ENCODE measurements at regions not wholly inside any gene's neighbourhood (a gene's known extent, or its start where the extent isn't known, plus 50 kb on each side); places are given as distances from the start of the nearest gene placed in this dataset.

DNA sequence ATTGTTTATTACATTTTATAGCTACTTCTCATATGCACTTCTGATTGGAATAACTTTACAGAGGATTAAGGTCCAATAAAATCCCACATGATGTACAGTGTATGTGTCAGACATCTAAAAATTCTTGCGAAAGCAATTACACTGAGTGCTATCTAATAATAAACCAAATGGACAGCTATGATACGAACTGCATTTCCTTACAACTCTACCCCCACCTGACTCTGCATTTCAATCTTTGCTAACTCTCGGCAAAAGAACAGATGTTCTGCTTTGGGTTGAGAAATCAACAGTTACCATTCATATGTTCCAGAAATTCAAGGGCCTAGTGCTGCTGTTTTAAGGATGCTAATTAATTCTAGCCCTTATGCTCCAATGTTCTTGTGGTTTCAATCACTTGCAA lies 287.9 kb upstream of the NOCT start:
- 81 to 92% (median 86%) methylated on average over 3 of the region's 3 CpGs for WGBS, 5 donors
- no peaks in the 10 kb centered on the region for H3K36me3 ChIP-seq
- DNase-seq = no peak
- intact Hi-C loops (cut with DNase I; ENCODE audit: low total_unique reads) = no loop called here
- H3K4me3 ChIP-seq = no peak overlapping the region
- H3K9me3 ChIP-seq = no peaks in the 10 kb centered on the region
- H3K27ac ChIP-seq = no peak overlapping the region
- H3K4me1 ChIP-seq = no peaks in the 10 kb centered on the region
- H3K27me3 ChIP-seq (replicated peaks in 1 of 7) = no peaks in the 10 kb centered on the region
- TF ChIP-seq, protein P1, sequence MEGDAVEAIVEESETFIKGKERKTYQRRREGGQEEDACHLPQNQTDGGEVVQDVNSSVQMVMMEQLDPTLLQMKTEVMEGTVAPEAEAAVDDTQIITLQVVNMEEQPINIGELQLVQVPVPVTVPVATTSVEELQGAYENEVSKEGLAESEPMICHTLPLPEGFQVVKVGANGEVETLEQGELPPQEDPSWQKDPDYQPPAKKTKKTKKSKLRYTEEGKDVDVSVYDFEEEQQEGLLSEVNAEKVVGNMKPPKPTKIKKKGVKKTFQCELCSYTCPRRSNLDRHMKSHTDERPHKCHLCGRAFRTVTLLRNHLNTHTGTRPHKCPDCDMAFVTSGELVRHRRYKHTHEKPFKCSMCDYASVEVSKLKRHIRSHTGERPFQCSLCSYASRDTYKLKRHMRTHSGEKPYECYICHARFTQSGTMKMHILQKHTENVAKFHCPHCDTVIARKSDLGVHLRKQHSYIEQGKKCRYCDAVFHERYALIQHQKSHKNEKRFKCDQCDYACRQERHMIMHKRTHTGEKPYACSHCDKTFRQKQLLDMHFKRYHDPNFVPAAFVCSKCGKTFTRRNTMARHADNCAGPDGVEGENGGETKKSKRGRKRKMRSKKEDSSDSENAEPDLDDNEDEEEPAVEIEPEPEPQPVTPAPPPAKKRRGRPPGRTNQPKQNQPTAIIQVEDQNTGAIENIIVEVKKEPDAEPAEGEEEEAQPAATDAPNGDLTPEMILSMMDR (IDR thresholded peaks at IDR 0.05 in 8 of 11, conservative IDR thresholded peaks at IDR 0.05 in 3 of 11) = no peak
- TF ChIP-seq POLR2AphosphoS5 (IDR thresholded peaks at IDR 0.05) = no peak
- no peak for TF ChIP-seq POLR2A (IDR thresholded peaks at IDR 0.05)

DNA sequence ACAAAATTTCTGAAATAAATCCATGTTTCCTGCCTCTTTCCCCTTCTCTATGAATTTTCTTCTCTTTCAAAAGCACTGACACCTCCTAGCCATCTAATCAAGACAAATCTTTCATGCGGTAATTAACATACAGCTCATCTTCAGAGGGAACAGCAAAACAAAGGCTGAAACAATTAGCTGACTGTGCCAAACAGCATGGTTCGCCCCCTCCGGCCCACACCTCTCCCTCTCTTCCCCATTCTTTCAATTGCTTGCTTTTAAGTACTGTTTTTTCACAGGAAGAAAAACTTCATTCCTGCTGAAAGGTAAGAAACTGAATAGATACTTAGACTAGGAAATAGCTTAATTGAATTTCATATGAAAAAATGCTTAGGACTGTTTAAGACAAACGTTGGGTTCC lies 291.1 kb upstream of the NOCT start:
- no peak overlapping the region for H3K4me3 ChIP-seq
- DNase-seq = no peak
- intact Hi-C loops (cut with DNase I; ENCODE audit: low total_unique reads) = no loop called here
- no peaks in the 10 kb centered on the region for H3K27me3 ChIP-seq (replicated peaks in 1 of 7)
- no peak overlapping the region for H3K27ac ChIP-seq
- WGBS, 5 donors = 77 to 88% (median 84%) methylated on average over 4 of the region's 4 CpGs
- no peaks in the 10 kb centered on the region for H3K36me3 ChIP-seq
- no peaks in the 10 kb centered on the region for H3K4me1 ChIP-seq
- no peak for TF ChIP-seq POLR2AphosphoS5 (IDR thresholded peaks at IDR 0.05)
- no peak for TF ChIP-seq POLR2A (IDR thresholded peaks at IDR 0.05)
- TF ChIP-seq, protein P1 (IDR thresholded peaks at IDR 0.05 in 8 of 11, conservative IDR thresholded peaks at IDR 0.05 in 3 of 11) = no peak
- H3K9me3 ChIP-seq = no peaks in the 10 kb centered on the region

DNA sequence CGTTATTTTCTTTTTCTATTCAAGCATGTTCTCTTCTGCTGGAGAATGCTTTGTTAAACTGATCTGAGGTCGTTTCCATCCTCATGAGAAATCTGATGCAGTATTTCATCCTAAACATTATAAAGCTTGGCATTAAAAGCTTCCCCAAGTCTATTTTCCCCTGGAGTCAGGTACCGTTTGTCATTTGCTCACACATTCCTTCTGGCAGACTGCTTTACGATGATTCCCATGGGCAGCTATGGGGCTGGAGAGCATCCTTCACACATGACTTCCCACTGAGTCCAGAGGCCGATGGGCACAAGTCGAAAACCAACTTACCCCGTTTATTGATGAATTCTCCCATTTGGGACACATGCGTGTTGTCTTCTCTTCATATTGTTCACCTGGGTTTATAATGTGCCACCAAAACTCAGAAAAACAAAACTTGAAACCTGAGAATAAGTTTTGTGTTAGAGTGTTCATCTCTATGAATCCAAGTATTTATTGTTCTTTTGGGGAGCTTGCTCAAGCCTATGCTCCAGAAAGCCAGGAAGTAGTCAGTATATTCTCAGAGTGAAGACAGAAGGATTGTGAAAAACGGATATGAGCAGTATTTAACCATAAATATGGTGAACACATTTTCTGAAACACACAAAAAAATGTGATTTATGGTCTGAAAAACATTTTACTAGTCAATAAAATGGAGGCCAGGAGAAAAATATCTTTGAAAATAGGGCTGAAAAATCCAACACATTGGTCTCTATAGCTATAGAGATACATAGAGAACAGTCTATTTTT lies 298.8 kb upstream of the NOCT start:
- intact Hi-C loops (cut with DNase I; ENCODE audit: low total_unique reads) = no loop called here
- Histone ChIP-seq H3K4me3 (no peak overlapping the region), H3K4me1 (no peaks in the 10 kb centered on the region), H3K27ac (no peak overlapping the region), H3K27me3 (replicated peaks in 1 of 7) (no peaks in the 10 kb centered on the region), H3K36me3 (no peaks in the 10 kb centered on the region), H3K9me3 (no peaks in the 10 kb centered on the region)
- 82 to 90% (median 85%) methylated on average over 9 of the region's 9 CpGs for WGBS, 5 donors
- no peak for DNase-seq
- TF ChIP-seq, protein P1 (IDR thresholded peaks at IDR 0.05 in 8 of 11, conservative IDR thresholded peaks at IDR 0.05 in 3 of 11) = no peak
- TF ChIP-seq POLR2A (IDR thresholded peaks at IDR 0.05) (no peak), POLR2AphosphoS5 (IDR thresholded peaks at IDR 0.05) (no peak)

DNA sequence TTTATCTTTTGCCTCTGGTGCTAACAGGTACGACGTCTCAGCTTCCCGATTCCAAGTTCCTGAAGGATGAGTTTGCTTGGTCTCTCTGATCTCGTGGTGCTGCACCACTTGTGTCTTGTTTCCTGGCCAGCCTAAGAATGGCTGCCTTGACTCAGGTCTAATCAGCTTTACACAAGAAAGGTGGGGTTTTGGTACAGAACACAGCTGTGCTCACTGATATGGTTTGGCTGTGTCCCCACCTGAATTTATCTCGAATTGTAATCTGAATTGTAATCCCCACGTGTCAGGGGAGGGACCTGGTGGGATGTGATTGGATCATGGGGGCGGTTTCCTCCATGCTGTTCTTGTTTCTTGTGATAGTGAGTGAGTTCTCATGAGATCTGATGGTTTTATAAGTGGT lies 305.3 kb upstream of the NOCT start:
- Histone ChIP-seq H3K4me3 (no peak overlapping the region), H3K4me1 (no peaks in the 10 kb centered on the region), H3K36me3 (no peaks in the 10 kb centered on the region), H3K9me3 (no peaks in the 10 kb centered on the region), H3K27ac (no peak overlapping the region), H3K27me3 (replicated peaks in 1 of 7) (no peaks in the 10 kb centered on the region)
- DNase-seq = no peak
- TF ChIP-seq, protein P1 (IDR thresholded peaks at IDR 0.05 in 8 of 11, conservative IDR thresholded peaks at IDR 0.05 in 3 of 11) = no peak
- intact Hi-C loops (cut with DNase I; ENCODE audit: low total_unique reads) = no loop called here
- 77 to 86% (median 85%) methylated on average over 7 of the region's 7 CpGs for WGBS, 5 donors
